Esophagus (tissue), 2 donors: ENCODE measurements at regions not wholly inside any gene's neighbourhood (a gene's known extent, or its start where the extent isn't known, plus 50 kb on each side); places are given as distances from the start of the nearest gene placed in this dataset.

Source experiments
- H3K27ac ChIP-seq, 2 donors: one replicate each; pipeline ENCODE4 v1.5.1; 2013; ENCODE audit warnings: low read depth in 2 of 2, mild to moderate bottlenecking in 2 of 2, inconsistent platforms in 1 of 2, low read length in 1 of 2, moderate library complexity in 1 of 2
- H3K27me3 ChIP-seq, 2 donors: one replicate each; pipeline ENCODE4 v1.6.1; 2013; ENCODE audit warnings: low read length in 2 of 2, control low read depth in 1 of 2, mild to moderate bottlenecking in 1 of 2; ENCODE audit not compliant: insufficient read depth in 2 of 2, control insufficient read depth in 1 of 2
- H3K36me3 ChIP-seq, 2 donors: one replicate each; pipeline ENCODE4 v1.6.1; 2013; ENCODE audit warnings: low read length in 1 of 2; ENCODE audit not compliant: control insufficient read depth in 2 of 2, insufficient read depth in 2 of 2
- H3K4me1 ChIP-seq, 2 donors: one replicate each; pipeline ENCODE4 v1.6.1; 2013; ENCODE audit warnings: low read length in 1 of 2; ENCODE audit not compliant: control insufficient read depth in 2 of 2, insufficient read depth in 2 of 2
- H3K4me3 ChIP-seq, 2 donors: one replicate each; pipeline ENCODE4 v1.5.1; 2013; ENCODE audit warnings: low read length in 2 of 2, mild to moderate bottlenecking in 2 of 2, low read depth in 1 of 2, moderate library complexity in 1 of 2
- H3K9me3 ChIP-seq, 2 donors: one replicate each; pipeline ENCODE4 v1.6.1; 2013; ENCODE audit warnings: mild to moderate bottlenecking in 2 of 2, low read depth in 1 of 2, low read length in 1 of 2, moderate library complexity in 1 of 2; ENCODE audit not compliant: control insufficient read depth in 2 of 2, insufficient read depth in 1 of 2
- WGBS, 2 donors: extraction: QIAGEN DNeasy Blood & Tissue Kit; methylation state at CpG; one replicate each; pipeline ENCODE4 v1.1.7; 2013; 5-methylcytosine and 5-hydroxymethylcytosine counted together
- donor health status: healthy with polysubstance abuse.
- donor health status: Bipolar disorder and iron deficiency.

- no peaks in the 10 kb centered on the region for H3K36me3 ChIP-seq
- no peaks in the 10 kb centered on the region for H3K27me3 ChIP-seq
- peak overlapping the region in 1 of 2 donors; percentile 4 for H3K27ac ChIP-seq
- WGBS, 2 donors, result 38 to 51% methylated on average over 4 of the region's 4 CpGs
- no peaks in the 10 kb centered on the region for H3K9me3 ChIP-seq
- H3K4me3 ChIP-seq, result no peak overlapping the region
- peaks cover 0 to 4% of the 10 kb centered on the region in 2 donors for H3K4me1 ChIP-seq
These were observed 77.4 kb upstream of the SMIM36 start for GRCh38 chr17:55588446-55589242.

GRCh38 chr17:55587608-55588139, 76.4 kb upstream of the SMIM36 start:
- Histone ChIP-seq H3K36me3 (no peaks in the 10 kb centered on the region), H3K4me1 (peaks cover 0 to 4% of the 10 kb centered on the region in 2 donors), H3K27ac (peak overlapping the region; percentile 56 to 63), H3K4me3 (no peak overlapping the region), H3K27me3 (no peaks in the 10 kb centered on the region), H3K9me3 (no peaks in the 10 kb centered on the region)
- 59 to 62% methylated on average over 9 of the region's 9 CpGs for WGBS, 2 donors

GRCh38 chr17:55585629-55586028, 74.4 kb upstream of the SMIM36 start:
- 96 to 97% methylated on average over 2 of the region's 2 CpGs for WGBS, 2 donors
- no peaks in the 10 kb centered on the region for H3K36me3 ChIP-seq

GRCh38 chr17:55584861-55585260, 73.6 kb upstream of the SMIM36 start:
- H3K27ac ChIP-seq, result no peak overlapping the region
- no peak overlapping the region for H3K4me3 ChIP-seq
- WGBS, 2 donors, result 54 to 55% methylated on average over 1 of the region's 1 CpG
- H3K27me3 ChIP-seq, result no peaks in the 10 kb centered on the region
- no peaks in the 10 kb centered on the region for H3K9me3 ChIP-seq
- H3K36me3 ChIP-seq, result no peaks in the 10 kb centered on the region
- peaks cover 0 to 4% of the 10 kb centered on the region in 2 donors for H3K4me1 ChIP-seq

More at GRCh38 chr17:55585629-55586028, 74.4 kb upstream of the SMIM36 start:
- Histone ChIP-seq H3K27ac (no peak overlapping the region), H3K4me1 (peaks cover 0 to 4% of the 10 kb centered on the region in 2 donors), H3K9me3 (no peaks in the 10 kb centered on the region), H3K4me3 (no peak overlapping the region), H3K27me3 (no peaks in the 10 kb centered on the region)

- no peaks in the 10 kb centered on the region for H3K9me3 ChIP-seq
- WGBS, 2 donors, result 12 to 29% methylated on average over 2 of the region's 2 CpGs
- H3K4me3 ChIP-seq, result no peak overlapping the region
- H3K36me3 ChIP-seq, result no peaks in the 10 kb centered on the region
- H3K4me1 ChIP-seq, result peaks cover 0 to 4% of the 10 kb centered on the region in 2 donors
- H3K27me3 ChIP-seq, result no peaks in the 10 kb centered on the region
- peak overlapping the region; percentile 2 to 31 for H3K27ac ChIP-seq
These were observed 72.9 kb upstream of the SMIM36 start for GRCh38 chr17:55584055-55584685.

GRCh38 chr17:55582897-55583296, 71.6 kb upstream of the SMIM36 start:
- Histone ChIP-seq H3K9me3 (no peaks in the 10 kb centered on the region), H3K4me3 (no peak overlapping the region), H3K27ac (no peak overlapping the region), H3K36me3 (no peaks in the 10 kb centered on the region), H3K4me1 (peaks cover 0 to 2% of the 10 kb centered on the region in 2 donors), H3K27me3 (no peaks in the 10 kb centered on the region)
- WGBS, 2 donors, result 88% methylated on average over 4 of the region's 4 CpGs

- WGBS, 2 donors, result 68 to 77% methylated on average over 5 of the region's 5 CpGs
- no peak overlapping the region for H3K4me3 ChIP-seq
- no peaks in the 10 kb centered on the region for H3K27me3 ChIP-seq
- no peaks in the 10 kb centered on the region for H3K9me3 ChIP-seq
- H3K27ac ChIP-seq, result no peak overlapping the region
- no peaks in the 10 kb centered on the region for H3K4me1 ChIP-seq
- no peaks in the 10 kb centered on the region for H3K36me3 ChIP-seq
These were observed 69.4 kb upstream of the SMIM36 start for GRCh38 chr17:55580596-55581133.

- H3K4me3 ChIP-seq, result no peak overlapping the region
- no peaks in the 10 kb centered on the region for H3K27me3 ChIP-seq
- 61 to 64% methylated on average over 14 of the region's 14 CpGs for WGBS, 2 donors
- H3K27ac ChIP-seq, result peak overlapping the region in 1 of 2 donors; percentile 67
- no peaks in the 10 kb centered on the region for H3K9me3 ChIP-seq
- no peaks in the 10 kb centered on the region for H3K4me1 ChIP-seq
- H3K36me3 ChIP-seq, result no peaks in the 10 kb centered on the region
These were observed 66.4 kb upstream of the SMIM36 start for GRCh38 chr17:55577687-55578086.

- Histone ChIP-seq H3K27ac (peak overlapping the region; percentile 67), H3K36me3 (no peaks in the 10 kb centered on the region), H3K4me1 (no peaks in the 10 kb centered on the region), H3K4me3 (no peak overlapping the region), H3K27me3 (no peaks in the 10 kb centered on the region), H3K9me3 (no peaks in the 10 kb centered on the region)
- WGBS, 2 donors, result 22 to 27% methylated on average over 9 of the region's 9 CpGs
These were observed 65.8 kb upstream of the SMIM36 start for GRCh38 chr17:55576996-55577586.
